ENCODE measurements at regions not wholly inside any gene's neighbourhood (a gene's known extent, or its start where the extent isn't known, plus 50 kb on each side); places are given as distances from the start of the nearest gene placed in this dataset.

- DNase-seq: no peak
Measured at GRCh38 chr6:167494698-167495435, 170.0 kb downstream of the TTLL2 start.

DNA sequence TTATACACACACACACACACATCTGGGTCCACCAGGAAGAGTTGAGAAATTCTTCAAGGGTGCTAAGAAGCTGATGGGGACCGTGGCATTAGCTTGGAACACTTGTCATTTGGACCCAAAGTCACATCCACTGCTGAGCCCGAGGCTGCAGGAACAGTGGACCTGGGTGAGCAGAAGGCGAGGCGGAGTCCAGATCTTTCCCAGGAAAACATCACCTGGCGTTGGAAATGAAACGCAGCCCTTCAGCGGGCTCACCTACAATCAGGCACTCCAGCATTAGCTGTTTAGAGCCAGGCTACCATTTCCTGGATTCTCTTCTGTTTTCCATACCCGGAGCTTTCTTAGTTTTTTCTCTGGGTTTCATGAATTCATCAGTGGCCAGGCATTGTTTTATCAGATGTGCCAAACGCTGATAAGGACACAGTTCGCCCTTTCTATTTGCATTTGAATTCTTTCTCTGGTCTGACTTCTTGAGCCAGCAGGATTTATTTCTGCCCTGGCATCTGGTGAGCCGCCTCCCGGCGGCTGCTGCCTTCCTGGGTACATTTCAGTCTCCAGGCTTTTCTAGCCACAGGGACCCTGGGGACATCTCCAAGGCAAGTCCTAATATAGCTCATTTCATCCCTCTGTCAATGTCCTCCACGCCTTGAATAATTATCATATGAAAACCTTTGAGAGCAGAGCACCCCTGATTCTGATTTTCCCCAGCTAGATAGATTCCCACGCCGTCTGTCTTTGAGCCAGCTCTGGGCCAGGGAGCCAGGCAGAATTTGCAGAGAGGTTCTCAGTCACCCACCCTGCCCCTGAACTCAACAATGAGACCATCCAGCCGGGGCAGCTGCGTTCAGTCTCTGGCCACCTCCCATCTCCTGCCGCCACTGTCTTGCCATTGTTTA, 170.9 kb downstream of the TTLL2 start:
- no peak for DNase-seq

DNA sequence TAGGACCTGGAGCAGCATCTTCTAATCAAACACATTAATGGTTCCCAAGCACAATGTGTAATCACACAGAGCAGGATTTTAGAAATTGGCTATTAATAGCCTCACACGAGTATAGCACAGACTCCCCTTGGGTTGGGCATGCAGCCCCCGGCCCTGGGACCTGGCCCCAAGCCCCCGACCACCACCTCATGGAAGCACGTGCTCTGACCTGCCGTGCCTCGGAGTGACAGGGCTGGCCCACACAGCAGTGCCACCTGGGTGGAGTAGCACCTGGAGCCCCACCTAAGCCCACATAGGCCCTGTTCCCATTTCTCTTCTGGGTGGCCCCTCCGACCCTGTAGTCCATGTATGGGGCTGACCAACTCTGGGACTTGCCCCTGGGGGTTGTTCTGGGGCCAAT, 171.8 kb downstream of the TTLL2 start:
- no peak for DNase-seq

DNA sequence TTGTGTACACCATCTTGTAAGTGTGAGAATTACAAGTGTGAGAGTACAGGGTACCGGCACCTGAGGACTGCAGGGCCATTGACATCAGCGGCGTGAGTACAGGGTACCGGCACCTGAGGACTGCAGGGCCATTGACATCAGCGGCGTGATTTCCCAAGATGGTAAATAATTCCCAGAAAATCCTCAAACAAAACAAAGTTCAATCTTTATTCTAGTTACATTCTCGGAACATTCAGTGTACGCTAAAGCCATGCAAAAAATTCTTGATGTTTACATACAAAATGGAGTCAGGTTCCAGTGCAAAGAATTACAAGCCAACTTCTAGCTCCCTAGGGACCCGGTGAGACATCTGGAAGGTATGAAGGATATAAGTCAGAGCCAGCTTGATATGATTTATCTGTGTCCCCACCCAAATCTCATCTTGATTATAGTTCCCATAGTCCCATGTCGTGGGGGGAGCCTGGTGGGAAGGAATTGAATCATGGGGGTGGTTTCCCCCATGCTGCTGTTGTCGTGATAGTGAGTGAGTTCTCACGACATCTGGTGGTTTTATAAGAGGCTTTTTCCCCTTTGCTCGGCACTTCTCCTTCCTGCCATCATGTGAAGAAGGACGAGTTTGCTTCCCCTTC, 172.7 kb downstream of the TTLL2 start:
- no peak for DNase-seq

GRCh38 chr6:167499161-167499660, 174.3 kb downstream of the TTLL2 start:
- DNase-seq: no peak

- DNase-seq: no peak
Measured at GRCh38 chr6:167500961-167501360, 176.1 kb downstream of the TTLL2 start.

- no peak for DNase-seq
Measured at GRCh38 chr6:167501831-167502385, 177.0 kb downstream of the TTLL2 start.

GRCh38 chr6:167502471-167502870, 177.6 kb downstream of the TTLL2 start:
- no peak for DNase-seq

DNA sequence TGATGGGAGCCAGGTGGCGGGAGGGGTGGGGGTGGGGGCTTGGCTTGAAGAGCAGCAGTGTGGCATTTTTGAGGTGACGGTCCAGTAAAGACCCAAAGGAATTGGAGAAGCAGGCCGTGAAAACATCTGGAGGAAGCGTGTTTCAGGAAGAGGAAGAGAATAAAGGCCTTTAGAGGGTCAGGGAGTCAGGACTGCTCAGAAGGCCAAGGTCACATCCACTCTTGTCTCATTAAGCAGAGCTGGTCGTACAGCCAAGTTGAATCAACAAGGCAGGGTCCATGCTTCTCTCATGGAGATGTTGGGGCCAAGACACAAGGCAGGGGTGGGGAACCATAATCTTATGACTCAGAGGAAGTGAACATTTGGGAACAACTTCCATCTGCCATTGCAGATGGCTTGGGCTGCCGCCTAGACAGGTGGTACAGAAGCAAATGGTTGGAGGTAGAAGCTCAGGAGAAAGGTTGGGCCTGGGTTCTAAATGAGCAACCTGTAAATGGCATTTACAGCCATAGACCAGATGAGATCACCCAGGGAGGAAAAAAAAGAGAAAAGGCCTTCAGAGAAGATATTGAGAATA, 179.6 kb downstream of the TTLL2 start:
- no peak for DNase-seq

- DNase-seq: no peak
Measured at GRCh38 chr6:167505199-167505598, 180.3 kb downstream of the TTLL2 start.

GRCh38 chr6:167505782-167506181, 180.9 kb downstream of the TTLL2 start:
- no peak for DNase-seq

DNA sequence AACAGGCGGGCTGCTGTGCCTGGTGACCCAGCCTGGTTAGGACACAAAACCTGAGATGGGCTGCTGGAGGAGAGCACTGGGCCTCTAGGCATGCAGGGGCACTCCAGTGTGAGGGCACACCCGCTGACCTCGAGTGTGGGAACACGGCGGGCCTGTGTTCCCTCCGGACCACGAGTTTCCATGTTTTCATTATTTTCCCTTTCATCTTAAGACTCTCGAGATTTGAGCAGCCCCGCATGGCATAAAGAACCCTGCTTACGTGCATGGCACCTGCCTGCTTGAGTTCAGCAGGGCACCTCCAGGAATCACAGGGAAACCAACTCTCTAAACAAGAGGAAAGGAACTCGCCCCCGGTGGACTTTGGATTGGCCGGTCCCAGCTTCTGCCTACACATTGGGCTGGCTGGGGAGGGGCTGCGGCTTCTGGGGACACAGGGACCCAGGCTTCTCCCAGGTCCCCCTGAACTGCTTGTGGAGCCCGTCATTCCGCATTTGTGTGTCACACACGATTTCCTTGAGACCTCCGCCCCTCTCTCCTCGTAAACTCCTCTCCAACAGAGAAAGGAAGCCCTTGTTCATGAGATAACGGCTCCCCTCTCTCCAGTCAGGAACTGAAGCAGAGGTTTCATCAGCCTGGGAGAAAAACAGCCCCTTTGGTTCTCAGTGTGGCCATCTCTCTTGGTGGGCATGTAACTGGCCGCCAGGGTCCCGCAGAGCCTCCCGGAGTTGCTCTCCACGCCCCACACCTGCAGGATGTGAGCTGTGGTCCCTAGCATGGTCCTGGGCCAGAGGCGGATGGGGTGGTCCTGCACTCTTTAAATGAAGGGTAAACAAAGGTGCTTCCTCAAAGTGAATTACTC, 181.8 kb downstream of the TTLL2 start:
- DNase-seq: no peak

- no peak for DNase-seq
Measured at GRCh38 chr6:167507376-167507945, 182.6 kb downstream of the TTLL2 start.

GRCh38 chr6:167508919-167509852, 184.3 kb downstream of the TTLL2 start:
- DNase-seq: no peak

- DNase-seq: no peak
Measured at GRCh38 chr6:167509853-167510220, 185.0 kb downstream of the TTLL2 start.

DNA sequence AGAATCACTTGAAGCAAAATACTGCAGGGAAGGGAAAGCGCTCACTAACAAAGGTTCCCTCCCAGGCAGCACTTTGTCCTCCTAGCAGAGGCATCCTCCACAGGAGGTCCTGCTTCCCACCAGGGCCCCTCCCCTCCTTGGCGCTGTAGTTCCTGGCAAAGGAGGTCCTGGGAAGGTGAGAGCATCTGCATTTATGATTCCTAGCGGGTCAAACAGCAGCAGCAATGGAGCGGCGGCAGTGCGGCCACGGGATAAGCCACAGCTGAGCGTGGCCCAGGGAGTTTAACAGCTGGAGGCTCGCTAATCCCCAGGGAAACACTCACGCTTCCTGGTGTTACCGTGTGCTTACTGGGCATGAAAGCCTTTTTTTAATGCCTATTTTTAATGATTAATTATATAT, 185.8 kb downstream of the TTLL2 start:
- no peak for DNase-seq

DNA sequence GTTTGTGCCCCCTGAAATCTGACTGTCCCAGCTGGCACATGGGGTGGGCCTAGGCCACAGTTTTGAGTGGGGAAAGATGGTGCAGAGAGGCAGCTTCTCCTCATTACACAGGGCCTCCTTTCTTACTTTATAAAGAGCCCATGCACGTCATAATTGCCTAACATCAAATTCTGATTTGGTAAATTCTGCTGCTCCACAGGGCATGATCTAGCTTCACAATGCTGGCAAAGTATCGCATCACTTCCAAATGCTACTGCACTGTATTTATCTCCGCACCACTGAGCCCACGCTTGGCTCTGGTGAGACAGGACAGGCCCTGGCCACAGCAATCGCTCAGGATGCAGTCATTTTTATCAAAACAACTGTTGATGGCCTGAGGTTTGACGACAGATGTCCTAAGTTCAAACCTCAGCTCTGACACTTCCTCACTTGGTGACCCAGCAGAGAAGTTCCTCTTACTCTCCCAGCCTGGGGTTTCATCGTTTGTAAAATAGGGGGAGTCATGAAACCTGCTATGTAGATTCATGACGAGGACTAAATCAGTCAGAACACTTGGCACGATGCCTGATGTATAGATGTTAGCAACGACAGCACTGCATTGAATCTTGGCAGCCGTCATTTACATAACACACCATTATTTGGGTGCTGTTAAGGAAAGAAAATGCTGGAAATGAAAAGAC, 187.9 kb downstream of the TTLL2 start:
- DNase-seq: no peak

DNA sequence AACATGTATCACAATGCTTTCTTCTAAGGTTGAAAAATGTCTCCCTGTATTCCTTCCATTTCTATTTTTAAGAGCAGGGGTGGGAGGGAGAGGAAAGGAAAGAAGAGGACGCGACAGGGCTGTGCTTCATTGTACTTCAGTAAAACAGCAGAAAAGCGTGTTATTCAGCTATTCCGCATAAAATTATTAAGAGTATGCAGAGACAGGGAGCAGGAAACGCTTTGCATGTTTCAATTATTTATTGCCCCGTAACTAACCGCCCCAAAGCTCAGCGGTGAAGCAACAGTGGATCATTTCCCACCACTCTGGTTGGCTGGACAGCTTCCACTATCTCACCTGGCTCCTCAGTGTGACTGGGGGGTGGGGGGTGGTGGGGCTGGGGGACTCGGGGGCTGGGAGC, 188.9 kb downstream of the TTLL2 start:
- DNase-seq: no peak

- no peak for DNase-seq
Measured at GRCh38 chr6:167514524-167514923, 189.6 kb downstream of the TTLL2 start.
